ENCODE measurements at regions not wholly inside any gene's neighbourhood (a gene's known extent, or its start where the extent isn't known, plus 50 kb on each side); places are given as distances from the start of the nearest gene placed in this dataset.

GRCh38 chr4:137775701-137776100 is 243.4 kb upstream of the PCDH18 start:
- 59% methylated on average over 3 of the region's 3 CpGs for WGBS (ENCODE audit: low lambda C conversion rate)
- Histone ChIP-seq H3K4me1 (ENCODE audit: control insufficient read depth in 1 of 2, insufficient read depth in 2 of 2, low read depth in 1 of 2, low read length in 1 of 2) (no peaks in the 10 kb centered on the region), H3K9me2 (no peaks in the 10 kb centered on the region; the same call in 1 of the 2 replicates), H3K27ac (ENCODE audit: low read depth in 2 of 2, low read length in 1 of 2) (no peak overlapping the region), H3K27me3 (ENCODE audit: insufficient read depth) (no peaks in the 10 kb centered on the region), H3K4me2 (no peak overlapping the region), H2AFZ (ENCODE audit: low read depth) (peak overlapping the region; percentile 50; the same call in 1 of the 2 replicates), H4K20me1 (ENCODE audit: insufficient read depth) (no peaks in the 10 kb centered on the region), H3K9me3 (no peaks in the 10 kb centered on the region), H3K79me2 (ENCODE audit: insufficient read depth) (no peaks in the 10 kb centered on the region), H3K36me3 (replicated peaks in 1 of 2; ENCODE audit: control insufficient read depth in 1 of 2, insufficient read depth in 2 of 2, low read length in 1 of 2) (no peaks in the 10 kb centered on the region), H3F3A (replicated peaks; ENCODE audit: insufficient read depth) (no peaks in the 10 kb centered on the region), H3K9ac (no peak overlapping the region), H3K4me3 (ENCODE audit: low read depth in 2 of 2, low read length in 1 of 2) (no peak overlapping the region)
- no peak for DNase-seq
- TF ChIP-seq PBX3 (IDR thresholded peaks at IDR 0.05): no peak
- TF ChIP-seq POLR2AphosphoS5 (IDR thresholded peaks at IDR 0.05; ENCODE audit: low read depth, low read length): no peak
- no peak for TF ChIP-seq FOXJ3 (CRISPR knock-in tag; IDR thresholded peaks at IDR 0.05)
- TF ChIP-seq JUND (IDR thresholded peaks at IDR 0.05): no peak
- no peak for TF ChIP-seq GATA2 (CRISPR knock-in tag; IDR thresholded peaks at IDR 0.05)
- TF ChIP-seq CHD2 (IDR thresholded peaks at IDR 0.05; ENCODE audit: low read length, partially characterized antibody): no peak
- no peak for TF ChIP-seq MAX (IDR thresholded peaks at IDR 0.05; ENCODE audit: low read depth)
- CTCF ChIA-PET: no interaction called here
- POLR2A ChIA-PET: no interaction called here

- no peak overlapping the region for H3K4me3 ChIP-seq (ENCODE audit: low read depth in 2 of 2, low read length in 1 of 2)
- no peaks in the 10 kb centered on the region for H4K20me1 ChIP-seq (ENCODE audit: insufficient read depth)
- H3K4me2 ChIP-seq: no peak overlapping the region
- no peaks in the 10 kb centered on the region for H3K4me1 ChIP-seq (ENCODE audit: control insufficient read depth in 1 of 2, insufficient read depth in 2 of 2, low read depth in 1 of 2, low read length in 1 of 2)
- TF ChIP-seq MXI1 (IDR thresholded peaks at IDR 0.05; ENCODE audit: low read depth, low read length): no peak
- TF ChIP-seq RCOR1 (IDR thresholded peaks at IDR 0.05; ENCODE audit: low read length): no peak
- TF ChIP-seq USF2 (IDR thresholded peaks at IDR 0.05; ENCODE audit: borderline replicate concordance, low read depth, low read length): no peak
- no peak for TF ChIP-seq NRF1 (IDR thresholded peaks at IDR 0.05; ENCODE audit: low read depth, low read length)
- TF ChIP-seq GATA2 (CRISPR knock-in tag; IDR thresholded peaks at IDR 0.05): no peak
- no peak for TF ChIP-seq CTCF (IDR thresholded peaks at IDR 0.05)
- CTCF ChIA-PET: no interaction called here
- H3K9me3 ChIP-seq: no peaks in the 10 kb centered on the region
- no peak for DNase-seq
- H3K27me3 ChIP-seq (ENCODE audit: insufficient read depth): no peaks in the 10 kb centered on the region
- H3K9me2 ChIP-seq: no peaks in the 10 kb centered on the region; the same call in 1 of the 2 replicates
- POLR2A ChIA-PET: no interaction called here
- H3K9ac ChIP-seq: no peak overlapping the region
- H2AFZ ChIP-seq (ENCODE audit: low read depth): peak overlapping the region; percentile 50; the same call in 1 of the 2 replicates
- no peaks in the 10 kb centered on the region for H3K79me2 ChIP-seq (ENCODE audit: insufficient read depth)
- no peaks in the 10 kb centered on the region for H3F3A ChIP-seq (replicated peaks; ENCODE audit: insufficient read depth)
- H3K36me3 ChIP-seq (replicated peaks in 1 of 2; ENCODE audit: control insufficient read depth in 1 of 2, insufficient read depth in 2 of 2, low read length in 1 of 2): no peaks in the 10 kb centered on the region
- no peak overlapping the region for H3K27ac ChIP-seq (ENCODE audit: low read depth in 2 of 2, low read length in 1 of 2)
These were observed 242.2 kb upstream of the PCDH18 start for GRCh38 chr4:137774501-137774900.
